Heart right ventricle (tissue), 16 donors: ENCODE measurements at regions not wholly inside any gene's neighbourhood (a gene's known extent, or its start where the extent isn't known, plus 50 kb on each side); places are given as distances from the start of the nearest gene placed in this dataset.

Source experiments
- ATAC-seq, 8 donors: fragments of 200-7000 bp; cut with Tn5 transposase; one replicate each; pipeline ENCODE4 v1.9.1; 2020; ENCODE audit warnings: mild to moderate bottlenecking in 8 of 8, moderate library complexity in 8 of 8, moderate number of reproducible peaks in 1 of 8
- DNase-seq, 2 donors: peaks; one replicate each; pipeline ENCODE4 v3.0.0-alpha.2; 2020
- H3K27ac ChIP-seq, 10 donors: fragments of 200-600 bp; sonication (generic) in 2 of 10; one replicate each; pipeline versions ENCODE4 v1.5.0 to v1.8.0; 2020 to 2022; ENCODE audit warnings: mild to moderate bottlenecking in 3 of 10
- H3K27me3 ChIP-seq, 7 donors: fragments of 200-600 bp; one replicate each; pipeline ENCODE4 v1.8.0; 2021 to 2022; ENCODE audit warnings: mild to moderate bottlenecking in 2 of 7
- H3K36me3 ChIP-seq, 9 donors: fragments of 200-600 bp; sonication (generic) in 1 of 9; one replicate each; pipeline versions ENCODE4 v1.5.0 to v1.8.0; 2020 to 2022; ENCODE audit warnings: mild to moderate bottlenecking in 2 of 9
- H3K4me1 ChIP-seq, 9 donors: fragments of 200-600 bp; sonication (generic) in 1 of 9; one replicate each; pipeline versions ENCODE4 v1.5.0 to v1.8.0; 2020 to 2022; ENCODE audit warnings: mild to moderate bottlenecking in 4 of 9
- H3K4me3 ChIP-seq, 10 donors: fragments of 200-600 bp; sonication (generic) in 2 of 10; one replicate each; pipeline versions ENCODE4 v1.5.0 to v1.8.0; 2020 to 2022; ENCODE audit warnings: mild to moderate bottlenecking in 7 of 10, moderate library complexity in 2 of 10
- H3K9me3 ChIP-seq, 11 donors: fragments of 200-600 bp in 10 of 11; sonication (generic) in 2 of 11; one replicate each; pipeline versions ENCODE4 v1.5.0 to v1.8.0; 2013 to 2022; ENCODE audit warnings: mild to moderate bottlenecking in 2 of 11, control low read depth in 1 of 11, moderate library complexity in 1 of 11
- WGBS, 2 donors: extraction: QIAGEN DNeasy Blood & Tissue Kit; methylation state at CpG; one replicate each; pipeline ENCODE4 v1.1.7; 2013; ENCODE audit warnings: inconsistent platforms in 1 of 2; 5-methylcytosine and 5-hydroxymethylcytosine counted together
- intact Hi-C, 10 donors: fragments of 100-400 bp; cut with DNase I; formaldehyde crosslinking; loops; one replicate each; pipeline versions ENCODE4 v1.11.1 to v1.14.2; 2022
- TF ChIP-seq, protein P1 (sequence below), 9 donors: fragments of 200-600 bp; sonication (generic) in 2 of 9; IDR thresholded peaks; one replicate each; pipeline versions ENCODE4 v1.5.0 to v1.8.0; 2021 to 2022; ENCODE audit warnings: antibody characterized with exemption in 9 of 9, mild to moderate bottlenecking in 5 of 9, moderate library complexity in 1 of 9
- donor health status: Arrhythmogenic right ventricular cardiomyopathy.
- donor health status: ischemic (EF 13 %, LVEDD 7.1; RV severe dilation, severe dysfunction).
- donor health status: healthy with polysubstance abuse.
- donor health status: DM: no; HTN: yes; CAD: no.
- donor health status: DM: no; HTN: no; CAD: no.
- donor health status: ischemic (EF 25% LVEDD 6.9; RV normal size, moderate dysfunction).
- donor health status: ischemic (EF 25% LVEDD 5.7; RV mildly dilated, moderate dysfunction).
- donor health status: healthy.
- donor health status: DM: yes; HTN: yes; CAD: no.
- donor health status: Ischemic cardiomyopathy.
- donor health status: ischemic (EF 35%, LVEDD 5.7; RV mildly dilated, moderate dysfunction).
- donor health status: nonischemic (EF 11% LVEDD 7.7; RV severe dilation, severe dysfunction).
- donor health status: DM: yes; HTN: yes; CAD: no.
- donor health status: PGD.
- donor health status: ischemic (EF 29% LVEDD 5.4; RV normal size, mild dysfunction).
- donor health status: nonischemic (EF 23%, LVEDD 6.1; RV moderate dilation, normal function).

GRCh38 chr22:33971561-33971961 is 51.3 kb upstream of the LARGE1 start:
- no peaks in the 10 kb centered on the region for H3K4me1 ChIP-seq
- no peak overlapping the region for H3K4me3 ChIP-seq
- H3K27ac ChIP-seq: no peak overlapping the region
- H3K9me3 ChIP-seq: peaks cover 0 to 4% (median 0%) of the 10 kb centered on the region in 11 donors
- DNase-seq (no peak), ATAC-seq (peak in 1 of 8 donors; percentile 72)
- TF ChIP-seq, protein P1, sequence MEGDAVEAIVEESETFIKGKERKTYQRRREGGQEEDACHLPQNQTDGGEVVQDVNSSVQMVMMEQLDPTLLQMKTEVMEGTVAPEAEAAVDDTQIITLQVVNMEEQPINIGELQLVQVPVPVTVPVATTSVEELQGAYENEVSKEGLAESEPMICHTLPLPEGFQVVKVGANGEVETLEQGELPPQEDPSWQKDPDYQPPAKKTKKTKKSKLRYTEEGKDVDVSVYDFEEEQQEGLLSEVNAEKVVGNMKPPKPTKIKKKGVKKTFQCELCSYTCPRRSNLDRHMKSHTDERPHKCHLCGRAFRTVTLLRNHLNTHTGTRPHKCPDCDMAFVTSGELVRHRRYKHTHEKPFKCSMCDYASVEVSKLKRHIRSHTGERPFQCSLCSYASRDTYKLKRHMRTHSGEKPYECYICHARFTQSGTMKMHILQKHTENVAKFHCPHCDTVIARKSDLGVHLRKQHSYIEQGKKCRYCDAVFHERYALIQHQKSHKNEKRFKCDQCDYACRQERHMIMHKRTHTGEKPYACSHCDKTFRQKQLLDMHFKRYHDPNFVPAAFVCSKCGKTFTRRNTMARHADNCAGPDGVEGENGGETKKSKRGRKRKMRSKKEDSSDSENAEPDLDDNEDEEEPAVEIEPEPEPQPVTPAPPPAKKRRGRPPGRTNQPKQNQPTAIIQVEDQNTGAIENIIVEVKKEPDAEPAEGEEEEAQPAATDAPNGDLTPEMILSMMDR (IDR thresholded peaks at IDR 0.05): no peak
- H3K27me3 ChIP-seq: peaks cover 0 to 18% (median 0%) of the 10 kb centered on the region in 7 donors
- WGBS, 2 donors: 56 to 62% methylated on average over 4 of the region's 4 CpGs
- H3K36me3 ChIP-seq: no peaks in the 10 kb centered on the region
- intact Hi-C loops: no loop called here

DNA sequence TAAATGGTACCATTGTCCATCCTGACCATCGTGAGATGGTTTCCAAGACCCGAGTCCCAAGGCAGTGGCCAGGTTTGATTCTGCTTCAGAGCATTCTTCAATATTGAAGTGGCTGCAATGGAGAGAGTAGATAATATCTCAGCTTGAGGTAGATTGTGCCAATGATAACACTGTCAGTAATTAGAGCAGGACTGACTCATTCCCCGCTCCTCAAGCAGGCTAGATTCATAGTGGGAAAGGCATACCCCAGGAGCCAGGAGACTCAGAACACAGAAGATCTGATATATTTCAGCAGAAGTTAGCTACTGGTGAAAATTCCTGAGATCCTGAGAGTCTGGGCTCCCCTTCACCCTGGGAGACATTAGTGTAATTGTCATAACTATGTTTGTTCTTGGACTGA is 55.6 kb upstream of the LARGE1 start:
- ATAC-seq (no peak), DNase-seq (no peak)
- Histone ChIP-seq H3K4me3 (no peak overlapping the region), H3K27ac (no peak overlapping the region), H3K36me3 (no peaks in the 10 kb centered on the region), H3K4me1 (no peaks in the 10 kb centered on the region), H3K9me3 (peaks cover 0 to 4% (median 0%) of the 10 kb centered on the region in 11 donors), H3K27me3 (peaks cover 0 to 30% (median 0%) of the 10 kb centered on the region in 7 donors)
- TF ChIP-seq, protein P1 (IDR thresholded peaks at IDR 0.05): no peak
- 86 to 87% methylated on average over 3 of the region's 3 CpGs for WGBS, 2 donors
- intact Hi-C loops: no loop called here

DNA sequence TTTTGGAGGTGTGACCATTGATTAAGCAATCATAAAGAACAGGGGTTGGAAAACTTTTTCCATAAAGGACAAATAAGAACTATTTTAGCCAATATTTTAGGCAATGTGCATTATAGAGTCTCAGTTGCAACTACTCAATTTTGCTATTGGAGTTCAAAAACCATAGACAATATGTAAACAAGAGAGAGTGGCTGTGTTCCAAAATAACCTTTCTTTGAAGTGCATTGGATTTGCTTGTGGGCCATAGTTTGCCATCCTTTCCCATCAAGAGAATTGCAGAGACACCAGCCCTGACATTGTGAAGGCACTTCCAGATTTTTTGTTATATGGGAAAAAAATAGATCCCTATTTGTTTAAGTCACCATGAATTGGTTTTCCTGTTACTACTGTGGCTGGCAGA is 63.3 kb upstream of the LARGE1 start:
- TF ChIP-seq, protein P1 (IDR thresholded peaks at IDR 0.05): no peak
- no peaks in the 10 kb centered on the region for H3K9me3 ChIP-seq
- DNase-seq (no peak), ATAC-seq (no peak)
- no peaks in the 10 kb centered on the region for H3K36me3 ChIP-seq
- H3K4me3 ChIP-seq: no peak overlapping the region
- H3K4me1 ChIP-seq: no peaks in the 10 kb centered on the region
- intact Hi-C loops: no loop called here
- peaks cover 0 to 27% (median 0%) of the 10 kb centered on the region in 7 donors for H3K27me3 ChIP-seq
- no peak overlapping the region for H3K27ac ChIP-seq

DNA sequence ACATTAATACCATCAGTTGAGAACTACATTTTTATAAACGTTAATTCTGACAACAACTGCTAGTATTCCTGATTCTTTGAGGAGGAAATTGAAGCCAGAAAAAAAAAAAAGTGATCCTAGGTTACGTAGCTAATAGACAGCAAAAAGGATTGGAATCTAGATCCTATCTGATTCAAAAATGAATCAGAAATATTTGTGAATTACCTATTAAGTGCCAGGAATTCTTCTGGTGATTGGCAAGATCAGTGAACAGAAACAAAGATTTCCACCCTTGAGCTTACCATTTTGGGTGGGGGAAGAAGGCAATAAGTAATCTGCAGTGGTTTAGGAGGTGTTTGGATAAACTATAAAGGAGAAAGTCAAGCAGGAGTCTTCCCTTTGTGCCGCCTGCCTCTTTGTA is 63.9 kb upstream of the LARGE1 start:
- no peak for DNase-seq
- Histone ChIP-seq H3K4me3 (no peak overlapping the region), H3K36me3 (no peaks in the 10 kb centered on the region), H3K9me3 (no peaks in the 10 kb centered on the region), H3K27ac (no peak overlapping the region), H3K27me3 (peaks cover 0 to 23% (median 0%) of the 10 kb centered on the region in 7 donors), H3K4me1 (no peaks in the 10 kb centered on the region)
- intact Hi-C loops: no loop called here
- no peak for ATAC-seq
- TF ChIP-seq, protein P1 (IDR thresholded peaks at IDR 0.05): no peak
- WGBS, 2 donors: 78 to 81% methylated on average over 3 of the region's 3 CpGs
